ENCODE measurements at regions not wholly inside any gene's neighbourhood (a gene's known extent, or its start where the extent isn't known, plus 50 kb on each side); places are given as distances from the start of the nearest gene placed in this dataset.

GRCh38 chr5:11963227-11963626 is 59.0 kb upstream of the CTNND2 start:
- TF ChIP-seq CTCF (IDR thresholded peaks at IDR 0.05) (no peak), POLR2A (IDR thresholded peaks at IDR 0.05) (no peak)

Measured in body of pancreas (tissue), 4 donors.